ENCODE measurements at regions not wholly inside any gene's neighbourhood (a gene's known extent, or its start where the extent isn't known, plus 50 kb on each side); places are given as distances from the start of the nearest gene placed in this dataset.
"Not testable (repeated sequence)": the region's sequence is repeated elsewhere in the genome, so short reads cannot be mapped to it uniquely, and the experiment has no call there.

GRCh38 chrX:128634754-128635153 lies 582.6 kb upstream of the ACTRT1 start:
- no peaks in the 10 kb centered on the region for H3K36me3 ChIP-seq
- TF ChIP-seq, protein P1, sequence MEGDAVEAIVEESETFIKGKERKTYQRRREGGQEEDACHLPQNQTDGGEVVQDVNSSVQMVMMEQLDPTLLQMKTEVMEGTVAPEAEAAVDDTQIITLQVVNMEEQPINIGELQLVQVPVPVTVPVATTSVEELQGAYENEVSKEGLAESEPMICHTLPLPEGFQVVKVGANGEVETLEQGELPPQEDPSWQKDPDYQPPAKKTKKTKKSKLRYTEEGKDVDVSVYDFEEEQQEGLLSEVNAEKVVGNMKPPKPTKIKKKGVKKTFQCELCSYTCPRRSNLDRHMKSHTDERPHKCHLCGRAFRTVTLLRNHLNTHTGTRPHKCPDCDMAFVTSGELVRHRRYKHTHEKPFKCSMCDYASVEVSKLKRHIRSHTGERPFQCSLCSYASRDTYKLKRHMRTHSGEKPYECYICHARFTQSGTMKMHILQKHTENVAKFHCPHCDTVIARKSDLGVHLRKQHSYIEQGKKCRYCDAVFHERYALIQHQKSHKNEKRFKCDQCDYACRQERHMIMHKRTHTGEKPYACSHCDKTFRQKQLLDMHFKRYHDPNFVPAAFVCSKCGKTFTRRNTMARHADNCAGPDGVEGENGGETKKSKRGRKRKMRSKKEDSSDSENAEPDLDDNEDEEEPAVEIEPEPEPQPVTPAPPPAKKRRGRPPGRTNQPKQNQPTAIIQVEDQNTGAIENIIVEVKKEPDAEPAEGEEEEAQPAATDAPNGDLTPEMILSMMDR (IDR thresholded peaks at IDR 0.05; ENCODE audit: low read depth, low read length), result no peak
- H3K27me3 ChIP-seq (ENCODE audit: insufficient read depth, low read depth, severe bottlenecking), result peaks cover 29% of the 10 kb centered on the region
- no peaks in the 10 kb centered on the region for H3K9me3 ChIP-seq (ENCODE audit: severe bottlenecking)
- no peak for DNase-seq
- H3K4me3 ChIP-seq (ENCODE audit: low read depth, low read length), result no peak overlapping the region
- H3K27ac ChIP-seq, result no peak overlapping the region

GRCh38 chrX:128623361-128623760 lies 571.2 kb upstream of the ACTRT1 start:
- TF ChIP-seq, protein P1 (IDR thresholded peaks at IDR 0.05; ENCODE audit: low read depth, low read length), result no peak
- Histone ChIP-seq H3K9me3 (ENCODE audit: severe bottlenecking) (no peaks in the 10 kb centered on the region), H3K27me3 (ENCODE audit: insufficient read depth, low read depth, severe bottlenecking) (peaks cover 6% of the 10 kb centered on the region), H3K27ac (no peak overlapping the region), H3K36me3 (no peaks in the 10 kb centered on the region), H3K4me3 (ENCODE audit: low read depth, low read length) (no peak overlapping the region)
- no peak for DNase-seq

- H3K27me3 ChIP-seq (ENCODE audit: insufficient read depth, low read depth, severe bottlenecking), result peaks cover 5% of the 10 kb centered on the region
- H3K4me3 ChIP-seq (ENCODE audit: low read depth, low read length), result no peak overlapping the region
- no peak for DNase-seq
- H3K36me3 ChIP-seq, result no peaks in the 10 kb centered on the region
- H3K9me3 ChIP-seq (ENCODE audit: severe bottlenecking), result no peaks in the 10 kb centered on the region
- TF ChIP-seq, protein P1 (IDR thresholded peaks at IDR 0.05; ENCODE audit: low read depth, low read length), result no peak
- H3K27ac ChIP-seq, result no peak overlapping the region
These were observed 570.1 kb upstream of the ACTRT1 start for GRCh38 chrX:128622296-128622695.

GRCh38 chrX:128619490-128619889 lies 567.3 kb upstream of the ACTRT1 start:
- TF ChIP-seq, protein P1 (IDR thresholded peaks at IDR 0.05; ENCODE audit: low read depth, low read length), result no peak
- H3K27me3 ChIP-seq (ENCODE audit: insufficient read depth, low read depth, severe bottlenecking), result no peaks in the 10 kb centered on the region
- no peaks in the 10 kb centered on the region for H3K9me3 ChIP-seq (ENCODE audit: severe bottlenecking)
- H3K4me3 ChIP-seq (ENCODE audit: low read depth, low read length), result no peak overlapping the region
- no peaks in the 10 kb centered on the region for H3K36me3 ChIP-seq
- DNase-seq, result no peak
- no peak overlapping the region for H3K27ac ChIP-seq

- H3K27me3 ChIP-seq (ENCODE audit: insufficient read depth, low read depth, severe bottlenecking), result peaks cover 3% of the 10 kb centered on the region
- no peaks in the 10 kb centered on the region for H3K36me3 ChIP-seq
- TF ChIP-seq, protein P1 (IDR thresholded peaks at IDR 0.05; ENCODE audit: low read depth, low read length), result no peak
- H3K9me3 ChIP-seq (ENCODE audit: severe bottlenecking), result no peaks in the 10 kb centered on the region
- no peak for DNase-seq
- no peak overlapping the region for H3K27ac ChIP-seq
- H3K4me3 ChIP-seq (ENCODE audit: low read depth, low read length), result no peak overlapping the region
These were observed 564.7 kb upstream of the ACTRT1 start for GRCh38 chrX:128616933-128617332.

- peaks cover 18% of the 10 kb centered on the region for H3K27me3 ChIP-seq (ENCODE audit: insufficient read depth, low read depth, severe bottlenecking)
- not testable (repeated sequence) for H3K27ac ChIP-seq; H3K9me3 ChIP-seq (ENCODE audit: severe bottlenecking); H3K4me3 ChIP-seq (ENCODE audit: low read depth, low read length); DNase-seq; H3K36me3 ChIP-seq
These were observed 554.6 kb upstream of the ACTRT1 start for GRCh38 chrX:128606817-128607216.

- H3K36me3 ChIP-seq, result not testable (repeated sequence)
These were observed 554.2 kb upstream of the ACTRT1 start for GRCh38 chrX:128606357-128606756.

More at GRCh38 chrX:128606357-128606756, 554.2 kb upstream of the ACTRT1 start:
- H3K27ac ChIP-seq; H3K9me3 ChIP-seq (ENCODE audit: severe bottlenecking); H3K4me3 ChIP-seq (ENCODE audit: low read depth, low read length); DNase-seq: not testable (repeated sequence)
- peaks cover 18% of the 10 kb centered on the region for H3K27me3 ChIP-seq (ENCODE audit: insufficient read depth, low read depth, severe bottlenecking)
